ENCODE measurements at regions not wholly inside any gene's neighbourhood (a gene's known extent, or its start where the extent isn't known, plus 50 kb on each side); places are given as distances from the start of the nearest gene placed in this dataset.
"Not testable (repeated sequence)": the region's sequence is repeated elsewhere in the genome, so short reads cannot be mapped to it uniquely, and the experiment has no call there.

- no peak for DNase-seq (ENCODE audit: low spot score)
- Mint-ChIP-seq H3K4me3 (ENCODE audit: unreplicated experiment) (no peak overlapping the region), H3K9me3 (ENCODE audit: unreplicated experiment) (no peaks in the 10 kb centered on the region), H3K27me3 (ENCODE audit: unreplicated experiment) (peaks cover 4% of the 10 kb centered on the region), H3K36me3 (ENCODE audit: low read depth, unreplicated experiment) (no peaks in the 10 kb centered on the region), H3K27ac (ENCODE audit: unreplicated experiment) (no peak overlapping the region), H3K4me1 (ENCODE audit: unreplicated experiment) (no peaks in the 10 kb centered on the region)
- TF ChIP-seq CTCF (IDR thresholded peaks at IDR 0.05; ENCODE audit: unreplicated experiment) = no peak
Measured at GRCh38 chr9:84514421-84514820, 155.1 kb upstream of the NTRK2 start.

- Mint-ChIP-seq H3K36me3 (ENCODE audit: low read depth, unreplicated experiment) (no peaks in the 10 kb centered on the region), H3K9me3 (ENCODE audit: unreplicated experiment) (no peaks in the 10 kb centered on the region), H3K27me3 (ENCODE audit: unreplicated experiment) (peaks cover 4% of the 10 kb centered on the region), H3K4me3 (ENCODE audit: unreplicated experiment) (no peak overlapping the region), H3K27ac (ENCODE audit: unreplicated experiment) (no peak overlapping the region), H3K4me1 (ENCODE audit: unreplicated experiment) (no peaks in the 10 kb centered on the region)
- DNase-seq (ENCODE audit: low spot score) = no peak
- TF ChIP-seq CTCF (IDR thresholded peaks at IDR 0.05; ENCODE audit: unreplicated experiment) = no peak
Measured at GRCh38 chr9:84517026-84517425, 152.5 kb upstream of the NTRK2 start.

- Mint-ChIP-seq H3K27me3 (ENCODE audit: unreplicated experiment) (peaks cover 5% of the 10 kb centered on the region), H3K4me1 (ENCODE audit: unreplicated experiment) (no peaks in the 10 kb centered on the region), H3K4me3 (ENCODE audit: unreplicated experiment) (no peak overlapping the region), H3K36me3 (ENCODE audit: low read depth, unreplicated experiment) (no peaks in the 10 kb centered on the region), H3K9me3 (ENCODE audit: unreplicated experiment) (no peaks in the 10 kb centered on the region), H3K27ac (ENCODE audit: unreplicated experiment) (no peak overlapping the region)
- no peak for TF ChIP-seq CTCF (IDR thresholded peaks at IDR 0.05; ENCODE audit: unreplicated experiment)
- DNase-seq (ENCODE audit: low spot score) = no peak
Measured at GRCh38 chr9:84519413-84519812, 150.1 kb upstream of the NTRK2 start.

- peaks cover 8% of the 10 kb centered on the region for H3K27me3 Mint-ChIP-seq (ENCODE audit: unreplicated experiment)
- no peak overlapping the region for H3K27ac Mint-ChIP-seq (ENCODE audit: unreplicated experiment)
- H3K9me3 Mint-ChIP-seq (ENCODE audit: unreplicated experiment) = no peaks in the 10 kb centered on the region
- no peaks in the 10 kb centered on the region for H3K4me1 Mint-ChIP-seq (ENCODE audit: unreplicated experiment)
- H3K4me3 Mint-ChIP-seq (ENCODE audit: unreplicated experiment) = no peak overlapping the region
- no peak for DNase-seq (ENCODE audit: low spot score)
- TF ChIP-seq CTCF (IDR thresholded peaks at IDR 0.05; ENCODE audit: unreplicated experiment) = no peak
- peaks cover 7% of the 10 kb centered on the region for H3K36me3 Mint-ChIP-seq (ENCODE audit: low read depth, unreplicated experiment)
Measured at GRCh38 chr9:84521208-84521607, 148.3 kb upstream of the NTRK2 start.

GRCh38 chr9:84526211-84526610, 143.3 kb upstream of the NTRK2 start:
- not testable (repeated sequence) for H3K4me3 Mint-ChIP-seq (ENCODE audit: unreplicated experiment); H3K9me3 Mint-ChIP-seq (ENCODE audit: unreplicated experiment); H3K4me1 Mint-ChIP-seq (ENCODE audit: unreplicated experiment); H3K27me3 Mint-ChIP-seq (ENCODE audit: unreplicated experiment); DNase-seq (ENCODE audit: low spot score); H3K27ac Mint-ChIP-seq (ENCODE audit: unreplicated experiment)
- peaks cover 13% of the 10 kb centered on the region for H3K36me3 Mint-ChIP-seq (ENCODE audit: low read depth, unreplicated experiment)

GRCh38 chr9:84527060-84527720, 142.3 kb upstream of the NTRK2 start:
- H3K27ac Mint-ChIP-seq (ENCODE audit: unreplicated experiment); H3K4me3 Mint-ChIP-seq (ENCODE audit: unreplicated experiment); DNase-seq (ENCODE audit: low spot score); H3K27me3 Mint-ChIP-seq (ENCODE audit: unreplicated experiment); H3K9me3 Mint-ChIP-seq (ENCODE audit: unreplicated experiment); H3K4me1 Mint-ChIP-seq (ENCODE audit: unreplicated experiment): not testable (repeated sequence)
- peaks cover 13% of the 10 kb centered on the region for H3K36me3 Mint-ChIP-seq (ENCODE audit: low read depth, unreplicated experiment)

GRCh38 chr9:84535973-84536372, 133.6 kb upstream of the NTRK2 start:
- H3K27ac Mint-ChIP-seq (ENCODE audit: unreplicated experiment) = peak overlapping the region; percentile 52
- H3K4me1 Mint-ChIP-seq (ENCODE audit: unreplicated experiment); H3K9me3 Mint-ChIP-seq (ENCODE audit: unreplicated experiment); H3K36me3 Mint-ChIP-seq (ENCODE audit: low read depth, unreplicated experiment); H3K4me3 Mint-ChIP-seq (ENCODE audit: unreplicated experiment); H3K27me3 Mint-ChIP-seq (ENCODE audit: unreplicated experiment); DNase-seq (ENCODE audit: low spot score): not testable (repeated sequence)

Measured in endothelial cell (in vitro differentiated cells).